ENCODE measurements at regions not wholly inside any gene's neighbourhood (a gene's known extent, or its start where the extent isn't known, plus 50 kb on each side); places are given as distances from the start of the nearest gene placed in this dataset.

GRCh38 chr2:875687-876615, 74.7 kb upstream of the SNTG2 start:
- H4K20me1 ChIP-seq (ENCODE audit: insufficient read depth, low read length), result no peaks in the 10 kb centered on the region
- no peak for DNase-seq (ENCODE audit: low spot score)
- ChIA-PET CTCF (ENCODE audit: low intra/inter-chr PET ratio, low total read pairs) (no interaction called here), POLR2A (no interaction called here)
- no peak overlapping the region for H3K27ac ChIP-seq (ENCODE audit: extremely low read length, insufficient read depth, low read length)
- ATAC-seq, result no peak
- no peaks in the 10 kb centered on the region for H3K36me3 ChIP-seq (replicated peaks in 1 of 2; ENCODE audit: control insufficient read depth in 1 of 2, insufficient read depth in 2 of 2, low read length in 2 of 2)
- in situ Hi-C loops (cut with HindIII; ENCODE audit: extremely low pct_ligation_motif_present, low pct_unique_long_range_greater_than_20kb) (no loop called here), intact Hi-C loops (cut with micrococcal nuclease; ENCODE audit: unreplicated experiment) (no loop called here)
- H3K4me3 ChIP-seq (replicated peaks in 1 of 3; ENCODE audit: insufficient read depth in 1 of 3, low read depth in 2 of 3, low read length in 3 of 3), result no peak overlapping the region
- peaks cover 14 to 87% of the 10 kb centered on the region in 2 experiments for H3K27me3 ChIP-seq (ENCODE audit: control insufficient read depth in 1 of 2, insufficient read depth in 2 of 2, low read length in 2 of 2)
- no peak for FAIRE-seq
- no peak overlapping the region for H3K4me2 ChIP-seq (ENCODE audit: low read depth, low read length)
- no TSS peak for BruUV-seq (replicated peaks)
- no peaks in the 10 kb centered on the region for H3K9me3 ChIP-seq (ENCODE audit: low read length)
- no peak overlapping the region for H2AFZ ChIP-seq (ENCODE audit: low read length)
- H3K4me1 ChIP-seq (ENCODE audit: insufficient read depth, low read length), result no peaks in the 10 kb centered on the region
- H3K9ac ChIP-seq (ENCODE audit: insufficient read depth, low read depth, low read length), result no peak overlapping the region
- no peaks in the 10 kb centered on the region for H3K79me2 ChIP-seq (ENCODE audit: insufficient read depth, low read length)
- WGBS (ENCODE audit: low lambda C conversion rate), result 19% methylated on average over 18 of the region's 23 CpGs
- no peak for TF ChIP-seq ZNF710 (CRISPR knock-in tag; IDR thresholded peaks at IDR 0.05; ENCODE audit: borderline replicate concordance)
- no peak for TF ChIP-seq ZFP91 (CRISPR knock-in tag; IDR thresholded peaks at IDR 0.05; ENCODE audit: borderline replicate concordance)
- TF ChIP-seq ZNF569 (CRISPR knock-in tag; IDR thresholded peaks at IDR 0.05; ENCODE audit: borderline replicate concordance), result no peak
- TF ChIP-seq ZMAT3 (CRISPR knock-in tag; conservative IDR thresholded peaks at IDR 0.05), result no peak
- TF ChIP-seq ZFAT (CRISPR knock-in tag; conservative IDR thresholded peaks at IDR 0.05), result no peak
- no peak for TF ChIP-seq ATF3 (CRISPR knock-in tag; IDR thresholded peaks at IDR 0.05)
- TF ChIP-seq ZNF775 (CRISPR knock-in tag; IDR thresholded peaks at IDR 0.05; ENCODE audit: borderline replicate concordance), result no peak
- no peak for TF ChIP-seq THAP9 (CRISPR knock-in tag; IDR thresholded peaks at IDR 0.05; ENCODE audit: borderline replicate concordance)
- no peak for TF ChIP-seq SMYD3 (CRISPR knock-in tag; IDR thresholded peaks at IDR 0.05)
- TF ChIP-seq ZNF367 (CRISPR knock-in tag; IDR thresholded peaks at IDR 0.05; ENCODE audit: borderline replicate concordance), result no peak
- no peak for TF ChIP-seq HIC2 (CRISPR knock-in tag; IDR thresholded peaks at IDR 0.05; ENCODE audit: low read depth)
- no peak for TF ChIP-seq ZNF33A (CRISPR knock-in tag; IDR thresholded peaks at IDR 0.05; ENCODE audit: borderline replicate concordance)
- no peak for TF ChIP-seq ZNF766 (CRISPR knock-in tag; IDR thresholded peaks at IDR 0.05; ENCODE audit: borderline replicate concordance)
